Thyroid gland (tissue), 4 donors: ENCODE measurements at regions not wholly inside any gene's neighbourhood (a gene's known extent, or its start where the extent isn't known, plus 50 kb on each side); places are given as distances from the start of the nearest gene placed in this dataset.

Source experiments
- DNase-seq, 2 donors: peaks; one replicate each; pipeline ENCODE4 v3.0.0-alpha.2; 2019
- H3K27ac ChIP-seq, 3 donors: fragments of 200-600 bp; sonication (generic); 1 replicate in 2 of 3; 2 replicates in 1 of 3; pipeline ENCODE4 v1.5.1; 2016 to 2019; ENCODE audit warnings: mild to moderate bottlenecking in 1 of 3, moderate library complexity in 1 of 3
- H3K27me3 ChIP-seq: fragments of 200-600 bp; sonication (generic); one replicate; pipeline ENCODE4 v1.5.1; 2019
- H3K36me3 ChIP-seq, 2 donors: fragments of 200-600 bp; sonication (generic); one replicate each; pipeline ENCODE4 v1.5.1; 2016 to 2019
- H3K4me1 ChIP-seq, 2 donors: fragments of 200-600 bp; sonication (generic); one replicate each; pipeline ENCODE4 v1.5.1; 2017 to 2019
- H3K4me3 ChIP-seq, 3 donors: fragments of 200-600 bp; sonication (generic); replicated peaks in 1 of 3; 1 replicate in 2 of 3; 2 replicates in 1 of 3; pipeline ENCODE4 v1.5.1; 2016; ENCODE audit warnings: mild to moderate bottlenecking in 1 of 3
- H3K9me3 ChIP-seq: fragments of 200-600 bp; sonication (generic); one replicate; pipeline ENCODE4 v1.5.1; 2017
- POLR2A ChIP-seq, 2 donors: fragments of 450-650 bp; IDR thresholded peaks; one replicate each; pipeline ENCODE4 v1.6.1; 2017; ENCODE audit warnings: antibody characterized with exemption in 2 of 2, mild to moderate bottlenecking in 2 of 2, moderate library complexity in 1 of 2
- WGBS, 2 donors: methylation state at CpG; one replicate each; pipeline ENCODE4 v1.1.5; 2017; 5-methylcytosine and 5-hydroxymethylcytosine counted together
- intact Hi-C: fragments of 100-400 bp; cut with DNase I; formaldehyde crosslinking; loops from one replicate; pipeline ENCODE4 v1.15.1; 2023
- TF ChIP-seq, protein P1 (sequence below), 6 experiments: fragments of 200-600 bp in 3 of 6; fragments of 450-650 bp in 3 of 6; sonication (generic) in 3 of 6; IDR thresholded peaks; one replicate each; pipeline ENCODE4 v1.5.1; 2016 to 2019; ENCODE audit warnings: antibody characterized with exemption in 6 of 6, mild to moderate bottlenecking in 2 of 6, inconsistent platforms in 1 of 6, moderate library complexity in 1 of 6

DNA sequence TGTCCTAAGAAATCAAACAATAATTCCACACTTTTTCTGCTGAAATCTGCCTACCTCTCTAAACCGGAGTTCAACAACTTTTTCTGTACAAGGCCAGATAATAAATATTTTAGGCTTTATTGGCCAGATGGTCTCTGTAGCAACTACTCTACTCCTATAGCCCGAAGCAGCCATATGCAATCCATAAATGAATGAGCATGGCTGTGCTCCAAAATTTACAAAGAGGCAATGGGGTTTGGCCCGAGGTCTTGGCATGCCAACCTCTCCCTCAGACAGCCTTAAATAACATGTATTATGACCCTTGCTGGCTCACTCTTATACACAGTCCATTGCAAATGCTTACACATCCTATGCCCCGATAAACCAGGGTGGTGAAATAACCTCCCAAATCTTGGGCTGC is 98.6 kb upstream of the GPM6A start:
- intact Hi-C loops: no loop called here
- 84 to 94% methylated on average over 4 of the region's 4 CpGs for whole genome bisulfite sequencing, 2 donors
- Histone ChIP-seq H3K27me3 (no peaks in the 10 kb centered on the region), H3K36me3 (no peaks in the 10 kb centered on the region), H3K4me3 (no peak overlapping the region), H3K27ac (no peak overlapping the region), H3K9me3 (no peaks in the 10 kb centered on the region), H3K4me1 (no peaks in the 10 kb centered on the region)
- TF ChIP-seq POLR2A (IDR thresholded peaks at IDR 0.05): no peak
- TF ChIP-seq, protein P1, sequence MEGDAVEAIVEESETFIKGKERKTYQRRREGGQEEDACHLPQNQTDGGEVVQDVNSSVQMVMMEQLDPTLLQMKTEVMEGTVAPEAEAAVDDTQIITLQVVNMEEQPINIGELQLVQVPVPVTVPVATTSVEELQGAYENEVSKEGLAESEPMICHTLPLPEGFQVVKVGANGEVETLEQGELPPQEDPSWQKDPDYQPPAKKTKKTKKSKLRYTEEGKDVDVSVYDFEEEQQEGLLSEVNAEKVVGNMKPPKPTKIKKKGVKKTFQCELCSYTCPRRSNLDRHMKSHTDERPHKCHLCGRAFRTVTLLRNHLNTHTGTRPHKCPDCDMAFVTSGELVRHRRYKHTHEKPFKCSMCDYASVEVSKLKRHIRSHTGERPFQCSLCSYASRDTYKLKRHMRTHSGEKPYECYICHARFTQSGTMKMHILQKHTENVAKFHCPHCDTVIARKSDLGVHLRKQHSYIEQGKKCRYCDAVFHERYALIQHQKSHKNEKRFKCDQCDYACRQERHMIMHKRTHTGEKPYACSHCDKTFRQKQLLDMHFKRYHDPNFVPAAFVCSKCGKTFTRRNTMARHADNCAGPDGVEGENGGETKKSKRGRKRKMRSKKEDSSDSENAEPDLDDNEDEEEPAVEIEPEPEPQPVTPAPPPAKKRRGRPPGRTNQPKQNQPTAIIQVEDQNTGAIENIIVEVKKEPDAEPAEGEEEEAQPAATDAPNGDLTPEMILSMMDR (IDR thresholded peaks at IDR 0.05): no peak
- DNase-seq: no peak

GRCh38 chr4:175916626-175917351 is 104.7 kb upstream of the GPM6A start:
- 51 to 57% methylated on average over 6 of the region's 6 CpGs for WGBS, 2 donors
- H3K27me3 ChIP-seq: no peaks in the 10 kb centered on the region
- H3K4me1 ChIP-seq: no peaks in the 10 kb centered on the region
- no peaks in the 10 kb centered on the region for H3K9me3 ChIP-seq
- intact Hi-C loops: no loop called here
- peak in 1 of 2 donors; percentile 6 for DNase-seq
- no peak overlapping the region for H3K27ac ChIP-seq
- no peak for TF ChIP-seq POLR2A (IDR thresholded peaks at IDR 0.05)
- TF ChIP-seq, protein P1 (IDR thresholded peaks at IDR 0.05): no peak
- H3K4me3 ChIP-seq: no peak overlapping the region
- no peaks in the 10 kb centered on the region for H3K36me3 ChIP-seq

GRCh38 chr4:175927121-175927520 is 115.1 kb upstream of the GPM6A start:
- Histone ChIP-seq H3K4me1 (no peaks in the 10 kb centered on the region), H3K9me3 (no peaks in the 10 kb centered on the region), H3K27ac (no peak overlapping the region), H3K4me3 (no peak overlapping the region), H3K27me3 (no peaks in the 10 kb centered on the region), H3K36me3 (no peaks in the 10 kb centered on the region)
- intact Hi-C loops: no loop called here
- DNase-seq: no peak
- whole genome bisulfite sequencing, 2 donors: 65 to 70% methylated on average over 5 of the region's 5 CpGs
- TF ChIP-seq POLR2A (IDR thresholded peaks at IDR 0.05): no peak
- TF ChIP-seq, protein P1 (IDR thresholded peaks at IDR 0.05): no peak

GRCh38 chr4:175929441-175929840 is 117.4 kb upstream of the GPM6A start:
- TF ChIP-seq, protein P1 (IDR thresholded peaks at IDR 0.05): no peak

GRCh38 chr4:175929932-175930331 is 117.9 kb upstream of the GPM6A start:
- Histone ChIP-seq H3K9me3 (no peaks in the 10 kb centered on the region), H3K36me3 (no peaks in the 10 kb centered on the region), H3K27ac (no peak overlapping the region), H3K4me3 (no peak overlapping the region), H3K4me1 (peaks cover 2 to 3% of the 10 kb centered on the region in 2 donors), H3K27me3 (no peaks in the 10 kb centered on the region)
- WGBS, 2 donors: 81 to 82% methylated on average over 3 of the region's 3 CpGs
- TF ChIP-seq, protein P1 (IDR thresholded peaks at IDR 0.05): no peak
- TF ChIP-seq POLR2A (IDR thresholded peaks at IDR 0.05): no peak
- intact Hi-C loops: no loop called here
- no peak for DNase-seq

More at GRCh38 chr4:175929441-175929840, 117.4 kb upstream of the GPM6A start:
- H3K9me3 ChIP-seq: no peaks in the 10 kb centered on the region
- no peaks in the 10 kb centered on the region for H3K36me3 ChIP-seq
- no peak overlapping the region for H3K27ac ChIP-seq
- DNase-seq: no peak
- intact Hi-C loops: no loop called here
- H3K4me3 ChIP-seq: no peak overlapping the region
- no peaks in the 10 kb centered on the region for H3K27me3 ChIP-seq
- 64 to 73% methylated on average over 3 of the region's 3 CpGs for WGBS, 2 donors
- no peaks in the 10 kb centered on the region for H3K4me1 ChIP-seq
